ENCODE measurements at regions not wholly inside any gene's neighbourhood (a gene's known extent, or its start where the extent isn't known, plus 50 kb on each side); places are given as distances from the start of the nearest gene placed in this dataset.

GRCh38 chr7:25832456-25832855, 319.5 kb upstream of the NFE2L3 start:
- TF ChIP-seq CTCF (IDR thresholded peaks at IDR 0.05): no peak
- no peak for TF ChIP-seq POLR2A (IDR thresholded peaks at IDR 0.05)
